HepG2 (cell line): ENCODE measurements at regions not wholly inside any gene's neighbourhood (a gene's known extent, or its start where the extent isn't known, plus 50 kb on each side); places are given as distances from the start of the nearest gene placed in this dataset.

ENCODE experiments used
- ATAC-seq: fragments of 200-7000 bp; cut with Tn5 transposase; 3 replicates; pipeline ENCODE4 v1.9.1; 2020; ENCODE audit warnings: mild to moderate bottlenecking, moderate library complexity
- BruUV-seq: library from RNA; stranded (reverse); fragments of 400-500 nt; replicated peaks from 2 replicates; lab custom pipeline; 2021; lab: Mats Ljungman, UMichigan
- CTCF ChIA-PET: fragments of 300-600 bp; formaldehyde crosslinking; extraction: SDS; loops from one replicate; lab custom pipeline; 2021; ENCODE audit warnings: low total read pairs, inconsistent platforms, low intra/inter-chr PET ratio; lab: Yijun Ruan, JAX
- POLR2A ChIA-PET: fragments of 350-600 bp; sonication (Branson Sonifier 250); formaldehyde crosslinking; loops from one replicate; lab custom pipeline; 2020; ENCODE audit warnings: antibody characterized with exemption, inconsistent platforms; lab: Yijun Ruan, JAX
- DNase-seq: peaks from one replicate; pipeline ENCODE4 v3.0.0-alpha.2; 2015; ENCODE audit warnings: low spot score
- FAIRE-seq: peaks from 3 replicates; lab custom pipeline; 2011; peaks lifted over from hg19 to GRCh38; lab: Jason Lieb, UNC
- H2AFZ ChIP-seq: one replicate; pipeline ENCODE4 v1.6.1; 2011; ENCODE audit warnings: low read length, inconsistent platforms
- H3K27ac ChIP-seq: fragments of 300-600 bp; 3 replicates; pipeline ENCODE4 v1.8.0; 2011; ENCODE audit warnings: mixed run types, mild to moderate bottlenecking, mixed read lengths, low read length, inconsistent platforms; ENCODE audit not compliant: insufficient read depth; ENCODE audit errors: extremely low read length
- H3K27me3 ChIP-seq, 2 experiments: fragments of 200-600 bp in 1 of 2; 2 replicates in 1 of 2; 3 replicates in 1 of 2; pipeline versions ENCODE4 v1.6.0 to v1.8.0; 2011; ENCODE audit warnings: low read length in 2 of 2, mild to moderate bottlenecking in 2 of 2, moderate library complexity in 2 of 2, inconsistent platforms in 1 of 2; ENCODE audit not compliant: insufficient read depth in 2 of 2, control insufficient read depth in 1 of 2
- H3K36me3 ChIP-seq, 2 experiments: fragments of 200-600 bp in 1 of 2; replicated peaks in 1 of 2; 2 replicates in 1 of 2; 3 replicates in 1 of 2; pipeline versions ENCODE4 v1.5.1 to v1.8.0; 2011; ENCODE audit warnings: low read length in 2 of 2, inconsistent platforms in 1 of 2; ENCODE audit not compliant: insufficient read depth in 2 of 2, control insufficient read depth in 1 of 2
- H3K4me1 ChIP-seq: 2 replicates; pipeline ENCODE4 v1.5.1; 2012; ENCODE audit warnings: low read length, inconsistent platforms; ENCODE audit not compliant: insufficient read depth
- H3K4me2 ChIP-seq: 2 replicates; pipeline ENCODE4 v1.6.0; 2011; ENCODE audit warnings: low read depth, low read length, inconsistent platforms
- H3K4me3 ChIP-seq, 3 experiments: fragments of 200-600 bp in 1 of 3; sonication (generic), shearing (Covaris generic) in 1 of 3; replicated peaks in 1 of 3; 2 replicates each; pipeline ENCODE4 v1.5.1; 2011 to 2016; ENCODE audit warnings: low read length in 3 of 3, inconsistent platforms in 2 of 3, low read depth in 2 of 3, mild to moderate bottlenecking in 2 of 3, control low read depth in 1 of 3, mixed read lengths in 1 of 3; ENCODE audit not compliant: insufficient read depth in 1 of 3
- H3K79me2 ChIP-seq: one replicate; pipeline ENCODE4 v1.6.1; 2011; ENCODE audit warnings: low read length, inconsistent platforms; ENCODE audit not compliant: insufficient read depth
- H3K9ac ChIP-seq: 2 replicates; pipeline ENCODE4 v1.6.0; 2011; ENCODE audit warnings: mild to moderate bottlenecking, low read depth, low read length, inconsistent platforms; ENCODE audit not compliant: insufficient read depth
- H3K9me3 ChIP-seq: 2 replicates; pipeline ENCODE4 v1.5.1; 2012; ENCODE audit warnings: mild to moderate bottlenecking, low read length
- H4K20me1 ChIP-seq: 2 replicates; pipeline ENCODE4 v1.6.0; 2011; ENCODE audit warnings: inconsistent platforms, mild to moderate bottlenecking, low read length, moderate library complexity; ENCODE audit not compliant: insufficient read depth
- AKAP8 ChIP-seq: sonication (generic); formaldehyde crosslinking; IDR thresholded peaks from 2 replicates; pipeline ENCODE4 v1.5.1; 2020; ENCODE audit warnings: mild to moderate bottlenecking, missing genetic modification reagents
- ARID4A ChIP-seq: sonication (generic); formaldehyde crosslinking; IDR thresholded peaks from 2 replicates; pipeline ENCODE4 v1.5.0; 2020; ENCODE audit warnings: mild to moderate bottlenecking, missing genetic modification reagents, borderline replicate concordance
- FOXJ3 ChIP-seq: sonication (generic); formaldehyde crosslinking; IDR thresholded peaks from 2 replicates; pipeline ENCODE4 v1.4.0; 2020; ENCODE audit warnings: missing genetic modification reagents, mild to moderate bottlenecking, borderline replicate concordance
- GZF1 ChIP-seq: sonication (generic); formaldehyde crosslinking; IDR thresholded peaks from 2 replicates; pipeline ENCODE4 v1.5.1; 2020; ENCODE audit warnings: mild to moderate bottlenecking, missing genetic modification reagents
- KDM6A ChIP-seq: IDR thresholded peaks from 2 replicates; pipeline ENCODE4 v1.6.1; 2016; ENCODE audit warnings: low read depth
- MEIS1 ChIP-seq: sonication (generic); formaldehyde crosslinking; IDR thresholded peaks from 2 replicates; pipeline ENCODE4 v1.9.0; 2021; ENCODE audit warnings: mild to moderate bottlenecking, missing genetic modification reagents, moderate library complexity, borderline replicate concordance
- MTF2 ChIP-seq: sonication (generic); formaldehyde crosslinking; IDR thresholded peaks from 2 replicates; pipeline ENCODE4 v1.5.0; 2020; ENCODE audit warnings: missing genetic modification reagents, borderline replicate concordance
- NBN ChIP-seq: fragments of 450-650 bp; conservative IDR thresholded peaks from 2 replicates; pipeline ENCODE4 v1.6.1; 2017
- PRDM4 ChIP-seq: sonication (generic); formaldehyde crosslinking; IDR thresholded peaks from 2 replicates; pipeline ENCODE4 v1.9.0; 2021; ENCODE audit warnings: missing genetic modification reagents, borderline replicate concordance
- SMAD9 ChIP-seq: sonication (generic); formaldehyde crosslinking; IDR thresholded peaks from 2 replicates; pipeline ENCODE4 v1.5.1; 2020; ENCODE audit warnings: mild to moderate bottlenecking, missing genetic modification reagents
- ZMYM4 ChIP-seq: sonication (generic); formaldehyde crosslinking; IDR thresholded peaks from 2 replicates; pipeline ENCODE4 v1.8.1; 2023; ENCODE audit warnings: mild to moderate bottlenecking, missing genetic modification reagents
- ZNF230 ChIP-seq: sonication (generic); formaldehyde crosslinking; IDR thresholded peaks from 2 replicates; pipeline ENCODE4 v1.4.0; 2020; ENCODE audit warnings: mild to moderate bottlenecking, missing genetic modification reagents
- ZNF598 ChIP-seq: sonication (generic); formaldehyde crosslinking; IDR thresholded peaks from 2 replicates; pipeline ENCODE4 v1.5.1; 2020; ENCODE audit warnings: mild to moderate bottlenecking, missing genetic modification reagents, borderline replicate concordance
- ZNF713 ChIP-seq: sonication (generic); formaldehyde crosslinking; IDR thresholded peaks from 2 replicates; pipeline ENCODE4 v1.4.0; 2020; ENCODE audit warnings: mild to moderate bottlenecking, missing genetic modification reagents
- in situ Hi-C: cut with HindIII; loops from 2 replicates; pipeline ENCODE4 v1.10.0; 2017; ENCODE audit warnings: low pct_unique_long_range_greater_than_20kb; ENCODE audit not compliant: extremely low pct_ligation_motif_present
- intact Hi-C: fragments of 100-400 bp; cut with micrococcal nuclease; formaldehyde crosslinking; loops from one replicate; pipeline ENCODE4 v1.10.0; 2022; ENCODE audit not compliant: unreplicated experiment
- TF ChIP-seq, protein P1 (sequence below): sonication (generic); formaldehyde crosslinking; IDR thresholded peaks from 2 replicates; pipeline ENCODE4 v1.4.0; 2020; ENCODE audit warnings: missing genetic modification reagents

DNA sequence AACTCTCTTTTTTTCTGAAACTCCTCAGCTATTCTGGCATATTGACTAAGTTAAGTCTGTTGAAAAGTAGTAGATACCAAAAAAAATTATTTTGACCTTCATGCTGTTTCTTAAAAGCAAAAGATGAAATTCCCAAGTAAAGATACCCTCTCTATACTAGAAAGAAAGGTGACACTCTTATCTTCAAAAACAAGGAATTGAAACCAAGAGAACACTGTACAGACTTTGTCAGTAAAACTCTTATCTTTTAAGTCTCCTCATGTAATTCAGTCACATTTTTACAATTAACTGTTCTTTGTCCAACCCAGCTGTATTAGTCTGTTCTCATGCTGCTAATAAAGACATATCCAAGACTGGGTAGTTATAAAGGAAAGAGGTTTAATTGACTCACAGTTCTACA, 496.2 kb downstream of the LTN1 start:
- Histone ChIP-seq H3K4me3 (no peak overlapping the region), H3K27ac (no peak overlapping the region), H4K20me1 (no peaks in the 10 kb centered on the region), H3K27me3 (no peaks in the 10 kb centered on the region), H2AFZ (no peak overlapping the region), H3K4me1 (no peaks in the 10 kb centered on the region), H3K36me3 (no peaks in the 10 kb centered on the region), H3K9me3 (0 out of 2 replicates have a peak, but pooled peaks cover 5% of the 10 kb centered on the region), H3K9ac (no peak overlapping the region), H3K4me2 (no peak overlapping the region), H3K79me2 (no peaks in the 10 kb centered on the region)
- no TSS peak for BruUV-seq
- ChIA-PET POLR2A (no interaction called here), CTCF (no interaction called here)
- ATAC-seq, result no peak
- FAIRE-seq, result no peak
- no peak for TF ChIP-seq KDM6A (CRISPR knock-in tag)
- no peak for TF ChIP-seq PRDM4 (CRISPR knock-in tag)
- TF ChIP-seq SMAD9, result no peak
- no peak for TF ChIP-seq NBN
- no peak for TF ChIP-seq ZNF713 (CRISPR knock-in tag)
- no peak for TF ChIP-seq MTF2
- TF ChIP-seq, protein P1, sequence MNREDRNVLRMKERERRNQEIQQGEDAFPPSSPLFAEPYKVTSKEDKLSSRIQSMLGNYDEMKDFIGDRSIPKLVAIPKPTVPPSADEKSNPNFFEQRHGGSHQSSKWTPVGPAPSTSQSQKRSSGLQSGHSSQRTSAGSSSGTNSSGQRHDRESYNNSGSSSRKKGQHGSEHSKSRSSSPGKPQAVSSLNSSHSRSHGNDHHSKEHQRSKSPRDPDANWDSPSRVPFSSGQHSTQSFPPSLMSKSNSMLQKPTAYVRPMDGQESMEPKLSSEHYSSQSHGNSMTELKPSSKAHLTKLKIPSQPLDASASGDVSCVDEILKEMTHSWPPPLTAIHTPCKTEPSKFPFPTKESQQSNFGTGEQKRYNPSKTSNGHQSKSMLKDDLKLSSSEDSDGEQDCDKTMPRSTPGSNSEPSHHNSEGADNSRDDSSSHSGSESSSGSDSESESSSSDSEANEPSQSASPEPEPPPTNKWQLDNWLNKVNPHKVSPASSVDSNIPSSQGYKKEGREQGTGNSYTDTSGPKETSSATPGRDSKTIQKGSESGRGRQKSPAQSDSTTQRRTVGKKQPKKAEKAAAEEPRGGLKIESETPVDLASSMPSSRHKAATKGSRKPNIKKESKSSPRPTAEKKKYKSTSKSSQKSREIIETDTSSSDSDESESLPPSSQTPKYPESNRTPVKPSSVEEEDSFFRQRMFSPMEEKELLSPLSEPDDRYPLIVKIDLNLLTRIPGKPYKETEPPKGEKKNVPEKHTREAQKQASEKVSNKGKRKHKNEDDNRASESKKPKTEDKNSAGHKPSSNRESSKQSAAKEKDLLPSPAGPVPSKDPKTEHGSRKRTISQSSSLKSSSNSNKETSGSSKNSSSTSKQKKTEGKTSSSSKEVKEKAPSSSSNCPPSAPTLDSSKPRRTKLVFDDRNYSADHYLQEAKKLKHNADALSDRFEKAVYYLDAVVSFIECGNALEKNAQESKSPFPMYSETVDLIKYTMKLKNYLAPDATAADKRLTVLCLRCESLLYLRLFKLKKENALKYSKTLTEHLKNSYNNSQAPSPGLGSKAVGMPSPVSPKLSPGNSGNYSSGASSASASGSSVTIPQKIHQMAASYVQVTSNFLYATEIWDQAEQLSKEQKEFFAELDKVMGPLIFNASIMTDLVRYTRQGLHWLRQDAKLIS (CRISPR knock-in tag), result no peak
- no peak for TF ChIP-seq GZF1 (CRISPR knock-in tag)
- TF ChIP-seq ZNF598, result no peak
- no peak for TF ChIP-seq AKAP8 (CRISPR knock-in tag)
- TF ChIP-seq FOXJ3 (CRISPR knock-in tag), result no peak
- TF ChIP-seq ARID4A (CRISPR knock-in tag), result no peak
- TF ChIP-seq ZNF230 (CRISPR knock-in tag), result no peak
- no peak for TF ChIP-seq ZMYM4 (CRISPR knock-in tag)
- no peak for TF ChIP-seq MEIS1 (CRISPR knock-in tag)
- DNase-seq, result no peak
- intact Hi-C loops, result no loop called here
- in situ Hi-C loops, result no loop called here
